AG09319 (cell line): ENCODE measurements at regions not wholly inside any gene's neighbourhood (a gene's known extent, or its start where the extent isn't known, plus 50 kb on each side); places are given as distances from the start of the nearest gene placed in this dataset.
"Not testable (repeated sequence)": the region's sequence is repeated elsewhere in the genome, so short reads cannot be mapped to it uniquely, and the experiment has no call there.

Experiments
- DNase-seq: peaks from one replicate; pipeline ENCODE4 v3.0.0-alpha.2; 2010; ENCODE audit warnings: low read depth; ENCODE audit errors: extremely low read depth
- TF ChIP-seq, protein P1 (sequence below): IDR thresholded peaks from 2 replicates; pipeline ENCODE4 v1.5.1; 2011; ENCODE audit warnings: low read depth, mild to moderate bottlenecking, inconsistent platforms, low read length, moderate library complexity

GRCh38 chr1:71292203-71292602 lies 211.4 kb upstream of the ZRANB2 start:
- TF ChIP-seq, protein P1, sequence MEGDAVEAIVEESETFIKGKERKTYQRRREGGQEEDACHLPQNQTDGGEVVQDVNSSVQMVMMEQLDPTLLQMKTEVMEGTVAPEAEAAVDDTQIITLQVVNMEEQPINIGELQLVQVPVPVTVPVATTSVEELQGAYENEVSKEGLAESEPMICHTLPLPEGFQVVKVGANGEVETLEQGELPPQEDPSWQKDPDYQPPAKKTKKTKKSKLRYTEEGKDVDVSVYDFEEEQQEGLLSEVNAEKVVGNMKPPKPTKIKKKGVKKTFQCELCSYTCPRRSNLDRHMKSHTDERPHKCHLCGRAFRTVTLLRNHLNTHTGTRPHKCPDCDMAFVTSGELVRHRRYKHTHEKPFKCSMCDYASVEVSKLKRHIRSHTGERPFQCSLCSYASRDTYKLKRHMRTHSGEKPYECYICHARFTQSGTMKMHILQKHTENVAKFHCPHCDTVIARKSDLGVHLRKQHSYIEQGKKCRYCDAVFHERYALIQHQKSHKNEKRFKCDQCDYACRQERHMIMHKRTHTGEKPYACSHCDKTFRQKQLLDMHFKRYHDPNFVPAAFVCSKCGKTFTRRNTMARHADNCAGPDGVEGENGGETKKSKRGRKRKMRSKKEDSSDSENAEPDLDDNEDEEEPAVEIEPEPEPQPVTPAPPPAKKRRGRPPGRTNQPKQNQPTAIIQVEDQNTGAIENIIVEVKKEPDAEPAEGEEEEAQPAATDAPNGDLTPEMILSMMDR: no peak
- DNase-seq: no peak

DNA sequence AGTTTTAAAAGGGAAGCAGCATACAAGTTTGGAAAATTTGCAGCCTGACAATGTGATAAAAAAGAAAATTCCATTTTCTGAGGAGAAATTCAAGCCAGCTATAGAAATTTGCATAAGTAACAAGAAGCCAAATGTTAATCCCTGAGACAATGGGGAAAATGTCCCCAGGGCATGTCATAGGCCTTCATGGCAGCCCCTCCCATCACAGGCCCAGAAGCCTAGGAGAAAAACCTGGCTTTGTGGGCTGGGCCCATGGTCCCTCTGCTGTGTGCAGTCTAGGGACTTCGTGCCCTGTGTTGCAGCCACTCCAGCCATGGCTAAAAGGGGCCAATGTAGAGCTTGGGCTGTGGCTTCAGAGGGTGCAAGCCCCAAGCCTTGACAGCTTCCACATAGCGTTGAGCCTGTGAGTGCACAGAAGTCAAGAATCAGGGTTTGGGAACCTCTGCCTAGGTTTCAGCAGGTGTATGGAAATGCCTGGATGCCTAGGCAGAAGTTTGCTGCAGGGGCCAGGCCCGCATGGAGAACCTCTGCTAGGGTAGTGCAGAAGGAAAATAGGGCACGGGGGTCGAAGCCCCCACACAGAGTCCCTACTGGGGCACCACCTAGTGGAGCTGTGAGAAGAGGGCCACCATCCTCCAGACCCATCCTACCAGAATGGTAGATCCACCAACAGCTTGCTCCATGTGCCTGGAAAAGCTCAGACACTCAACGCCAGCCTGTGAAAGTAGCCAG lies 209.8 kb upstream of the ZRANB2 start:
- DNase-seq: not testable (repeated sequence)

DNA sequence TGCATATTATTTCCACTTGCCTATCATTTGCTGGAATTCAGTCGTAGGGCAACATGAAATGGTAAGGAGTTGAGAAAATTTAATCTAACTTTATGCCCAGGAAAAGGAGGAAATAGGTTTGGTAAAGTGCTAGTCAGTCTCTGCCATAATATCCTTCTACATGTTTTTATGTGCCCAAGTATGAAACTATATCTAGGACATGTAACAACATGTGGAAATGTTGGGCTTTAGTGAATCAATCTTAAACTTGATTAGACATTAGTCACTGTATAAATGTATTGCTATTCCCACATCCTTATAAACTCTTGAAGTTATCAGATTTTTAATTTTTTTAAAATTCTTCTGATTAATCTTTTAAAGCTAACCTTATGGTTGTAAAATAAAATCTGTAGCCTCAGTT lies 204.7 kb upstream of the ZRANB2 start:
- no peak for DNase-seq
- TF ChIP-seq, protein P1: no peak

- TF ChIP-seq, protein P1: no peak
- no peak for DNase-seq
Observed at GRCh38 chr1:71276466-71276865, 195.6 kb upstream of the ZRANB2 start.

DNA sequence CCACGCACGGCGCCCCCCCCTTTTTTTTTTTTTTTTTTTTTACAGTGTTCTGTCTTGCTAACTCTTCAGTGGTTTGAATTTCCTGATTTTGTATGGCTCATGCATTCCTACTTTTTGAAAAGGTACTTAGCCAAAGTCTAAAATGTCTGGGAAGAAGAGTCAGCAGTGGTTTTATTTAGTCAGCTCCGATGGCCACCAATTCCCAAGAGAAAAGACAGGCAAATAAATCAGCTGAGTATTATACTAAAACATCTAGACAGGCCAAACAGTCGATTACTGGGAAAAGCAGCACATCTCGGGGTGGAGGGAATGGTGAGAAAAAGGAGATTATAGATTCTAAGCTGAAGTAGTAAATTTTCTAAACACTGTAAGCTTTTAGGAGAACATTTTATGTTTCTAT lies 192.5 kb upstream of the ZRANB2 start:
- TF ChIP-seq, protein P1: no peak
- DNase-seq: no peak

- TF ChIP-seq, protein P1: no peak
- DNase-seq: no peak
Observed at GRCh38 chr1:71270394-71270915, 189.6 kb upstream of the ZRANB2 start.

- TF ChIP-seq, protein P1: no peak
- no peak for DNase-seq
Observed at GRCh38 chr1:71269818-71270217, 189.0 kb upstream of the ZRANB2 start.

DNA sequence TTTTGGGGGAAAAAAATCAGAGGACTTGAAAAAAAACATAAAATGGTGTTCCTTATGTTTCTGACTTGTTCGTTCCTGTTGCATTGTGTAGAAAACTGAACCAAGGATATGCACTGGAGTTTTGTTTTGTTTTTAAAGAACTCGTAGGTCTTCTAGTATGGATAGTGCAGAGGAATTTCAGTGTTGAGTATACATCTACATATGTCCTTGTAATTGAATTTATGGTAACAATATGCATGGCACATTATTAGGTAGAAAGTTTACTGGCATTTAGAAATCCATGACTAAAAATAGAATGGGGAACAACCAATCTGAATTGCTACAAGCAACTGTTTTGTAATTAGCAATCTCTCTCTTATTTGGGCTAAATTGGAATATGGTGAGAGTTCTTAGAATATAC lies 188.3 kb upstream of the ZRANB2 start:
- TF ChIP-seq, protein P1: no peak
- DNase-seq: no peak
